ENCODE measurements at regions not wholly inside any gene's neighbourhood (a gene's known extent, or its start where the extent isn't known, plus 50 kb on each side); places are given as distances from the start of the nearest gene placed in this dataset.
"Not testable (repeated sequence)": the region's sequence is repeated elsewhere in the genome, so short reads cannot be mapped to it uniquely, and the experiment has no call there.

DNA sequence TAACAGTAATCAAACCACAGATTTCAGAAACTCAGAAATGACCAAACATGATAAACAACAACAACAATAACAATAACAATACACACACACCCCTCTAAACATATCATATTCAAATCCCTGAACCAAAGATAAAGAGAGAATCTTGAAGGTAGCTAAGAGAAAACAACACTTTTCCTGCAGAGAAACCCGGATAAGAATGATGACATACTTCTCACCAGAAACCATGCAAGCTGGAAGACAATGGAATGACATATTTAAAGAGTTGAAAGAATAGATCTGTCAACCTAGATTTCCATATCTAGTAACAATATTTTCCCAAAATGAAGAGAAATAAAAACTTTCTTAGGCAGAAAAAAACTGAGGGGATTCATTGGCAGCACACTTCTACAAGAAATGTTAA lies 138.1 kb downstream of the LIG4 start:
- Histone ChIP-seq H3K4me3 (replicated peaks; ENCODE audit: low read depth, low read length) (no peak overlapping the region), H3K36me3 (ENCODE audit: control insufficient read depth, insufficient read depth, low read length) (no peaks in the 10 kb centered on the region)

DNA sequence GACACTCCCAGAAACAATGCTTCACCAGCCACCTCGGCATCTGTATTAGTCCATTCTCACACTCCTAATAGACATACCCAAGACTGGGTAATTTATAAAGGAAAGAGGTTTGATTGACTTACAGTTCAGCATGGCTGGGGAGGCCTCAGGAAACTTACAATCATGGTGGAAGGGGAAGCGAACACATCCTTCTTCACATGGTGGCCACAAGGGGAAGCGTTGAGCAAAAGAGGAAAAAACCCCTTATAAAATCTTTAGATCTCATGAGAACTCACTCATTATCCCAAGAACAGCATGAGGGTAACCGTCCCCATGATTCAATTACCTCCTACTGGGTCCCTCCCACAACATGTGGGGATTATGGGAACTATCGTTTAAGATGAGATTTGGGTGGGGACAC lies 140.9 kb downstream of the LIG4 start:
- not testable (repeated sequence) for H3K27me3 ChIP-seq (replicated peaks; ENCODE audit: control insufficient read depth, insufficient read depth, low read length); DNase-seq (ENCODE audit: extremely low read depth, insufficient read length); H3K36me3 ChIP-seq (ENCODE audit: control insufficient read depth, insufficient read depth, low read length); H3K4me3 ChIP-seq (replicated peaks; ENCODE audit: low read depth, low read length)
- TF ChIP-seq, protein P1, sequence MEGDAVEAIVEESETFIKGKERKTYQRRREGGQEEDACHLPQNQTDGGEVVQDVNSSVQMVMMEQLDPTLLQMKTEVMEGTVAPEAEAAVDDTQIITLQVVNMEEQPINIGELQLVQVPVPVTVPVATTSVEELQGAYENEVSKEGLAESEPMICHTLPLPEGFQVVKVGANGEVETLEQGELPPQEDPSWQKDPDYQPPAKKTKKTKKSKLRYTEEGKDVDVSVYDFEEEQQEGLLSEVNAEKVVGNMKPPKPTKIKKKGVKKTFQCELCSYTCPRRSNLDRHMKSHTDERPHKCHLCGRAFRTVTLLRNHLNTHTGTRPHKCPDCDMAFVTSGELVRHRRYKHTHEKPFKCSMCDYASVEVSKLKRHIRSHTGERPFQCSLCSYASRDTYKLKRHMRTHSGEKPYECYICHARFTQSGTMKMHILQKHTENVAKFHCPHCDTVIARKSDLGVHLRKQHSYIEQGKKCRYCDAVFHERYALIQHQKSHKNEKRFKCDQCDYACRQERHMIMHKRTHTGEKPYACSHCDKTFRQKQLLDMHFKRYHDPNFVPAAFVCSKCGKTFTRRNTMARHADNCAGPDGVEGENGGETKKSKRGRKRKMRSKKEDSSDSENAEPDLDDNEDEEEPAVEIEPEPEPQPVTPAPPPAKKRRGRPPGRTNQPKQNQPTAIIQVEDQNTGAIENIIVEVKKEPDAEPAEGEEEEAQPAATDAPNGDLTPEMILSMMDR (IDR thresholded peaks at IDR 0.05; ENCODE audit: insufficient read depth, low read length, poor library complexity, severe bottlenecking) = peak; percentile 8

More for the DNA sequence above, 138.1 kb downstream of the LIG4 start:
- H3K27me3 ChIP-seq (replicated peaks; ENCODE audit: control insufficient read depth, insufficient read depth, low read length) = no peaks in the 10 kb centered on the region
- no peak for DNase-seq (ENCODE audit: extremely low read depth, insufficient read length)
- TF ChIP-seq, protein P1 (IDR thresholded peaks at IDR 0.05; ENCODE audit: insufficient read depth, low read length, poor library complexity, severe bottlenecking) = no peak

DNA sequence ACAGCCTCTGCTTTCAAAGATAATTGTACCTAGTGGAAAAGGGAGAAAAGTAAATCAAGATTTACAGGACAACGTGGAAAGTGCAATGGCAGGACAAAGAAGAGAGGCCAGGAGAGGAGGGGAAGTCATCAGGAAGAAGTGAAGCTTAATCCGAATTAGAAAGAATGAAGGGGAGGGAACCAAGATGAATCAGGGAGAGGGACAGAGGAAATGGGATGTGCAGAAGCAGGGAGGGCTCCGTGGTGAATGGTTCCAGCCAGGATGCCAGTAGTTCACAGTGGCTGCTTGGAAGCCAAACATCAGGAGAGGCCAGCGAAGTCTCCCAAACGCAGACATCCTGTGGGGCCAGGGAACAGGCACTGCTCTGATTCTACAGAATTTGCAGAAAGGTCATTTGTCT lies 144.4 kb downstream of the LIG4 start:
- H3K27me3 ChIP-seq (replicated peaks; ENCODE audit: control insufficient read depth, insufficient read depth, low read length) = no peaks in the 10 kb centered on the region
- TF ChIP-seq, protein P1 (IDR thresholded peaks at IDR 0.05; ENCODE audit: insufficient read depth, low read length, poor library complexity, severe bottlenecking) = no peak
- no peak overlapping the region for H3K4me3 ChIP-seq (replicated peaks; ENCODE audit: low read depth, low read length)
- no peaks in the 10 kb centered on the region for H3K36me3 ChIP-seq (ENCODE audit: control insufficient read depth, insufficient read depth, low read length)
- no peak for DNase-seq (ENCODE audit: extremely low read depth, insufficient read length)

DNA sequence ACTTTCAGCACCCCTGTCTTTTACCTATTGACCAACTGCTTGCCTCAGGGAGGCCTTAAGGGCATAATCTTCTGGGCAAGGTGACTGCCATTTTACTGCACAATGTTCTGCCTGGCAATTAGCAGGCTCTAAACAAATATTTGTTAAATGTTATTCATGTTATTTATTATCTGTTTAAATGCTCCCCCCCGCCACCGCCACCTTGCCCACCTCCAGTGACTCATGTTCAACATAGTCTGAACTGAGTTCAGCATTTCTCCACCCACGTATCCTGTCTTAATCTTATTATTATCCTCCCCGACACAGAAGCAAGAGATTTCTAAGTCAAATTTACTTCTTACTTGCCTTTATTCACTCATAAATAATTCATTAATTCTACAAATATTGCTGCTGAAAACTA lies 144.8 kb downstream of the LIG4 start:
- Histone ChIP-seq H3K27me3 (replicated peaks; ENCODE audit: control insufficient read depth, insufficient read depth, low read length) (no peaks in the 10 kb centered on the region), H3K36me3 (ENCODE audit: control insufficient read depth, insufficient read depth, low read length) (no peaks in the 10 kb centered on the region), H3K4me3 (replicated peaks; ENCODE audit: low read depth, low read length) (no peak overlapping the region)
- TF ChIP-seq, protein P1 (IDR thresholded peaks at IDR 0.05; ENCODE audit: insufficient read depth, low read length, poor library complexity, severe bottlenecking) = no peak
- DNase-seq (ENCODE audit: extremely low read depth, insufficient read length) = no peak

DNA sequence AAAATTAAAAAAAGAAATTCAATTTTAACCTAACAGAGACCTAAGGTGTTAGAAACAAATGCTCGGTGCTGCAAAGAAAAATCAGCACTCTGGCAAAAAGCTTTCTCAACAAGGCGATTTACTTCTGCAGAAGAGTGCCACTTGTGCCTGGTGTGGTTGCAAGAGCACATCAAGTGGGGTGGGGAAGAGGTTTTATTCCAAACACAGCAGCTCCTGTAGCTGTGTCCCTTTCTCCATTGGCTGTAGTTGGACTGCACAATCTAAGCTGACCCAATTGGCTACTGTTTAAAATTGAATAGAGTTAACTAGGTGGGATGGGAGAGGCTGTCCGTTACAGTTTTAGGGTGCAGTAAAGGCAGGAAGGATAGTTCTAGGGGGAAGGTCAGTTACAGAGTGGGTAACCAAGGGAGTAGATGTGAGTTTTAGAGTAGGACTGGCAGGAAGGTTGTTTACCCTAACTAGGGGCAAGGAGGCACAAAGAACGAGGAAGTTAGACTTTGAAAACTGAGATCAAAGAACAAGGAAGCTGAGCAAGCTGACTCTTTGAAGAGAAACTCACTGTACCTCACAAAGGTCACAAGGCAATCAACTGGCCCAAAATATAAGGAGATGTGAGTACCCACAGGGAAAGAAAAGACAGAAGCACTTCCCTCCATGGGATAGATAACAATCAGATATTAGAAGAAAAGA lies 145.7 kb downstream of the LIG4 start:
- TF ChIP-seq, protein P1 (IDR thresholded peaks at IDR 0.05; ENCODE audit: insufficient read depth, low read length, poor library complexity, severe bottlenecking) = no peak
- DNase-seq (ENCODE audit: extremely low read depth, insufficient read length) = no peak
- H3K4me3 ChIP-seq (replicated peaks; ENCODE audit: low read depth, low read length) = no peak overlapping the region
- H3K27me3 ChIP-seq (replicated peaks; ENCODE audit: control insufficient read depth, insufficient read depth, low read length) = no peaks in the 10 kb centered on the region
- no peaks in the 10 kb centered on the region for H3K36me3 ChIP-seq (ENCODE audit: control insufficient read depth, insufficient read depth, low read length)

DNA sequence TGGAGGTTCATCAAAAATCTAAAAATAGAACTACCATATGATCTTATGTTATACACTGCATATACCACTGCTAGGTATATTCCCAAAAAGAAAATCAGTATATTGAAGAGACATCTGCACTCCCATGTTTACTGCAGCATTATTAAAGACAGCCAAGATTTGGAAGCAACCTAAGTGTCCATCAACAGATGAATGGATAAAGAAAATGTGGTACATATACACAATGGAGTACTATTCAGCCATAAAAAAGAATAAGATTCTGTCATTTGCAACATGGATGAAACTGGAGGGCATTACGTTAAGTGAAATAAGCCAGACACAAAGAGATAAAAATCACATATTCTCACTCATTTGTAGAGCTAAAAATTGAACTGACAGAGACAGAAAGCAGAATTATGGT lies 151.0 kb downstream of the LIG4 start:
- not testable (repeated sequence) for H3K4me3 ChIP-seq (replicated peaks; ENCODE audit: low read depth, low read length); H3K27me3 ChIP-seq (replicated peaks; ENCODE audit: control insufficient read depth, insufficient read depth, low read length); H3K36me3 ChIP-seq (ENCODE audit: control insufficient read depth, insufficient read depth, low read length); DNase-seq (ENCODE audit: extremely low read depth, insufficient read length)
